Smooth muscle cell (in vitro differentiated cells): ENCODE measurements at regions not wholly inside any gene's neighbourhood (a gene's known extent, or its start where the extent isn't known, plus 50 kb on each side); places are given as distances from the start of the nearest gene placed in this dataset.
A peak's percentile ranks its signal among the peaks of the same experiment; 100 is the strongest.

Experiments
- DNase-seq: peaks from one replicate; lab custom pipeline; 2025; ENCODE audit not compliant: unreplicated experiment; lab: John Stamatoyannopoulos, UW
- H2AFZ ChIP-seq: fragments of 200-600 bp; sonication (generic); 2 replicates; pipeline ENCODE4 v1.6.0; 2016; ENCODE audit warnings: antibody characterized with exemption, low read depth, mild to moderate bottlenecking
- H3F3A ChIP-seq: fragments of 200-600 bp; sonication (generic); 2 replicates; pipeline ENCODE4 v1.6.0; 2017; ENCODE audit warnings: antibody characterized with exemption, low read depth
- H3K27ac ChIP-seq: fragments of 200-600 bp; sonication (generic); 2 replicates; pipeline ENCODE4 v1.5.1; 2016; ENCODE audit warnings: low read depth, mild to moderate bottlenecking
- H3K27me3 ChIP-seq: fragments of 200-600 bp; sonication (generic); 2 replicates; pipeline ENCODE4 v1.6.1; 2016; ENCODE audit warnings: low read depth, mild to moderate bottlenecking
- H3K36me3 ChIP-seq: fragments of 200-600 bp; sonication (generic); 2 replicates; pipeline ENCODE4 v1.5.1; 2016; ENCODE audit warnings: low read depth
- H3K4me1 ChIP-seq: fragments of 200-600 bp; sonication (generic); 2 replicates; pipeline ENCODE4 v1.5.1; 2016; ENCODE audit warnings: low read depth
- H3K4me2 ChIP-seq: fragments of 200-600 bp; sonication (generic); 2 replicates; pipeline ENCODE4 v1.6.0; 2016; ENCODE audit warnings: mild to moderate bottlenecking
- H3K4me3 ChIP-seq: fragments of 200-600 bp; sonication (generic); 2 replicates; pipeline ENCODE4 v1.5.1; 2016; ENCODE audit warnings: mild to moderate bottlenecking
- H3K79me2 ChIP-seq: fragments of 200-600 bp; sonication (generic); 2 replicates; pipeline ENCODE4 v1.6.0; 2016; ENCODE audit warnings: low read depth, mild to moderate bottlenecking
- H3K9ac ChIP-seq: fragments of 200-600 bp; sonication (generic); 2 replicates; pipeline ENCODE4 v1.6.0; 2016; ENCODE audit warnings: low read depth
- H3K9me3 ChIP-seq: fragments of 200-600 bp; sonication (generic); replicated peaks from 2 replicates; pipeline ENCODE4 v1.5.1; 2016; ENCODE audit warnings: low read depth
- H4K20me1 ChIP-seq: fragments of 200-600 bp; sonication (generic); 2 replicates; pipeline ENCODE4 v1.6.0; 2016; ENCODE audit warnings: low read depth
- CTCF ChIP-seq: fragments of 200-600 bp; sonication (generic); IDR thresholded peaks from 2 replicates; pipeline ENCODE4 v1.5.1; 2017; ENCODE audit warnings: borderline replicate concordance, mild to moderate bottlenecking, antibody characterized with exemption; ENCODE audit not compliant: insufficient read depth, poor library complexity, severe bottlenecking
- WGBS: methylation state at CpG from one replicate; pipeline ENCODE4 v1.1.7; 2016; ENCODE audit warnings: low lambda C conversion rate; 5-methylcytosine and 5-hydroxymethylcytosine counted together

- no peaks in the 10 kb centered on the region for H3K79me2 ChIP-seq
- TF ChIP-seq CTCF: no peak
- peaks cover 9% of the 10 kb centered on the region for H3F3A ChIP-seq
- H3K9ac ChIP-seq: no peak overlapping the region
- no peak overlapping the region for H3K4me2 ChIP-seq
- no peak overlapping the region for H3K4me3 ChIP-seq
- no peaks in the 10 kb centered on the region for H3K36me3 ChIP-seq
- H2AFZ ChIP-seq: no peak overlapping the region
- no peaks in the 10 kb centered on the region for H3K9me3 ChIP-seq
- H3K27me3 ChIP-seq: no peaks in the 10 kb centered on the region
- no peak for DNase-seq
- H3K4me1 ChIP-seq: no peaks in the 10 kb centered on the region
- no peak overlapping the region for H3K27ac ChIP-seq
- 96% methylated on average over 4 of the region's 4 CpGs for WGBS
- H4K20me1 ChIP-seq: no peaks in the 10 kb centered on the region
Measured at GRCh38 chr11:39683951-39684554, 1775.4 kb downstream of the LRRC4C start.

GRCh38 chr11:39683288-39683950 is 1776.0 kb downstream of the LRRC4C start:
- DNase-seq: no peak
- no peak overlapping the region for H3K4me2 ChIP-seq
- no peak overlapping the region for H3K9ac ChIP-seq
- H3K27ac ChIP-seq: no peak overlapping the region
- no peaks in the 10 kb centered on the region for H4K20me1 ChIP-seq
- H3K36me3 ChIP-seq: no peaks in the 10 kb centered on the region
- H3K4me3 ChIP-seq: no peak overlapping the region
- no peak overlapping the region for H2AFZ ChIP-seq
- WGBS: 81% methylated on average over 1 of the region's 1 CpG
- H3K79me2 ChIP-seq: no peaks in the 10 kb centered on the region
- H3K27me3 ChIP-seq: no peaks in the 10 kb centered on the region
- H3K9me3 ChIP-seq: no peaks in the 10 kb centered on the region
- H3K4me1 ChIP-seq: no peaks in the 10 kb centered on the region
- peaks cover 9% of the 10 kb centered on the region for H3F3A ChIP-seq
- no peak for TF ChIP-seq CTCF

GRCh38 chr11:39681428-39681827 is 1778.0 kb downstream of the LRRC4C start:
- Histone ChIP-seq H3K27me3 (no peaks in the 10 kb centered on the region), H3F3A (peaks cover 9% of the 10 kb centered on the region), H3K4me1 (no peaks in the 10 kb centered on the region), H3K9me3 (no peaks in the 10 kb centered on the region), H3K27ac (no peak overlapping the region), H2AFZ (no peak overlapping the region), H3K9ac (no peak overlapping the region), H3K4me3 (no peak overlapping the region), H3K4me2 (no peak overlapping the region), H3K36me3 (no peaks in the 10 kb centered on the region), H4K20me1 (no peaks in the 10 kb centered on the region), H3K79me2 (no peaks in the 10 kb centered on the region)
- DNase-seq: no peak
- TF ChIP-seq CTCF: no peak
- 95% methylated on average over 2 of the region's 2 CpGs for WGBS

GRCh38 chr11:39678996-39679395 is 1780.5 kb downstream of the LRRC4C start:
- DNase-seq: no peak
- Histone ChIP-seq H3K4me3 (no peak overlapping the region), H3F3A (peaks cover 9% of the 10 kb centered on the region), H3K4me1 (no peaks in the 10 kb centered on the region), H2AFZ (no peak overlapping the region), H4K20me1 (no peaks in the 10 kb centered on the region), H3K79me2 (no peaks in the 10 kb centered on the region), H3K36me3 (no peaks in the 10 kb centered on the region), H3K9me3 (no peaks in the 10 kb centered on the region), H3K9ac (no peak overlapping the region), H3K4me2 (no peak overlapping the region), H3K27ac (peak overlapping the region; percentile 30), H3K27me3 (no peaks in the 10 kb centered on the region)
- TF ChIP-seq CTCF: no peak
- WGBS: 8% methylated on average over 1 of the region's 1 CpG
